Gastroesophageal sphincter (tissue), 4 donors: ENCODE measurements at regions not wholly inside any gene's neighbourhood (a gene's known extent, or its start where the extent isn't known, plus 50 kb on each side); places are given as distances from the start of the nearest gene placed in this dataset.
A peak's percentile ranks its signal among the peaks of the same experiment; 100 is the strongest.

Source experiments
- ATAC-seq: fragments of 150-250 bp; one replicate; pipeline ENCODE4 v1.9.1; 2016; ENCODE audit warnings: mild to moderate bottlenecking, moderate library complexity
- H3K27ac ChIP-seq, 4 donors: fragments of 200-600 bp; sonication (generic) in 3 of 4; 1 replicate in 3 of 4; 2 replicates in 1 of 4; pipeline ENCODE4 v1.5.1; 2016 to 2019
- H3K27me3 ChIP-seq: fragments of 200-600 bp; sonication (generic); one replicate; pipeline ENCODE4 v1.5.1; 2019
- H3K36me3 ChIP-seq, 2 donors: fragments of 200-600 bp; sonication (generic); one replicate each; pipeline ENCODE4 v1.5.1; 2019; ENCODE audit warnings: control low read depth in 1 of 2
- H3K4me1 ChIP-seq, 3 donors: fragments of 200-600 bp; sonication (generic); 1 replicate in 2 of 3; 2 replicates in 1 of 3; pipeline ENCODE4 v1.5.1; 2016 to 2019; ENCODE audit warnings: control low read depth in 2 of 3
- H3K4me3 ChIP-seq, 2 donors: fragments of 200-600 bp; sonication (generic); one replicate each; pipeline ENCODE4 v1.5.1; 2019; ENCODE audit warnings: mild to moderate bottlenecking in 1 of 2, moderate library complexity in 1 of 2
- H3K9me3 ChIP-seq, 3 donors: fragments of 200-600 bp; sonication (generic); one replicate each; pipeline ENCODE4 v1.5.1; 2017 to 2019; ENCODE audit warnings: control low read depth in 2 of 3
- EP300 ChIP-seq: sonication (generic); formaldehyde crosslinking; IDR thresholded peaks from one replicate; pipeline ENCODE4 v1.6.1; 2017; ENCODE audit warnings: antibody characterized with exemption, mild to moderate bottlenecking
- POLR2A ChIP-seq, 2 donors: fragments of 450-650 bp; IDR thresholded peaks; one replicate each; pipeline ENCODE4 v1.6.1; 2017; ENCODE audit warnings: antibody characterized with exemption in 2 of 2, mild to moderate bottlenecking in 2 of 2, moderate library complexity in 1 of 2
- POLR2AphosphoS5 ChIP-seq: sonication (generic); formaldehyde crosslinking; IDR thresholded peaks from one replicate; pipeline ENCODE4 v1.6.1; 2017; ENCODE audit warnings: antibody characterized with exemption
- WGBS, 2 donors: methylation state at CpG; one replicate each; pipeline ENCODE4 v1.1.5; 2018; ENCODE audit warnings: low coverage in 1 of 2; 5-methylcytosine and 5-hydroxymethylcytosine counted together
- TF ChIP-seq, protein P1 (sequence below), 4 experiments: fragments of 200-600 bp in 2 of 4; fragments of 450-650 bp in 2 of 4; sonication (generic) in 1 of 4; IDR thresholded peaks; one replicate each; pipeline ENCODE4 v1.5.1; 2017 to 2019; ENCODE audit warnings: antibody characterized with exemption in 4 of 4, mild to moderate bottlenecking in 2 of 4, moderate library complexity in 2 of 4

- H3K27me3 ChIP-seq, result no peaks in the 10 kb centered on the region
- no peak overlapping the region for H3K27ac ChIP-seq
- 60 to 89% methylated on average over 4 of the region's 4 CpGs for WGBS, 2 donors
- no peaks in the 10 kb centered on the region for H3K4me1 ChIP-seq
- no peaks in the 10 kb centered on the region for H3K9me3 ChIP-seq
- TF ChIP-seq, protein P1, sequence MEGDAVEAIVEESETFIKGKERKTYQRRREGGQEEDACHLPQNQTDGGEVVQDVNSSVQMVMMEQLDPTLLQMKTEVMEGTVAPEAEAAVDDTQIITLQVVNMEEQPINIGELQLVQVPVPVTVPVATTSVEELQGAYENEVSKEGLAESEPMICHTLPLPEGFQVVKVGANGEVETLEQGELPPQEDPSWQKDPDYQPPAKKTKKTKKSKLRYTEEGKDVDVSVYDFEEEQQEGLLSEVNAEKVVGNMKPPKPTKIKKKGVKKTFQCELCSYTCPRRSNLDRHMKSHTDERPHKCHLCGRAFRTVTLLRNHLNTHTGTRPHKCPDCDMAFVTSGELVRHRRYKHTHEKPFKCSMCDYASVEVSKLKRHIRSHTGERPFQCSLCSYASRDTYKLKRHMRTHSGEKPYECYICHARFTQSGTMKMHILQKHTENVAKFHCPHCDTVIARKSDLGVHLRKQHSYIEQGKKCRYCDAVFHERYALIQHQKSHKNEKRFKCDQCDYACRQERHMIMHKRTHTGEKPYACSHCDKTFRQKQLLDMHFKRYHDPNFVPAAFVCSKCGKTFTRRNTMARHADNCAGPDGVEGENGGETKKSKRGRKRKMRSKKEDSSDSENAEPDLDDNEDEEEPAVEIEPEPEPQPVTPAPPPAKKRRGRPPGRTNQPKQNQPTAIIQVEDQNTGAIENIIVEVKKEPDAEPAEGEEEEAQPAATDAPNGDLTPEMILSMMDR (IDR thresholded peaks at IDR 0.05), result no peak
- no peak for TF ChIP-seq POLR2A (IDR thresholded peaks at IDR 0.05)
- no peak for TF ChIP-seq POLR2AphosphoS5
- TF ChIP-seq EP300, result no peak
- no peak overlapping the region for H3K4me3 ChIP-seq
- H3K36me3 ChIP-seq, result no peaks in the 10 kb centered on the region
- ATAC-seq, result no peak
Measured at GRCh38 chr13:44803390-44803789, 185.9 kb downstream of the NUFIP1 start.

DNA sequence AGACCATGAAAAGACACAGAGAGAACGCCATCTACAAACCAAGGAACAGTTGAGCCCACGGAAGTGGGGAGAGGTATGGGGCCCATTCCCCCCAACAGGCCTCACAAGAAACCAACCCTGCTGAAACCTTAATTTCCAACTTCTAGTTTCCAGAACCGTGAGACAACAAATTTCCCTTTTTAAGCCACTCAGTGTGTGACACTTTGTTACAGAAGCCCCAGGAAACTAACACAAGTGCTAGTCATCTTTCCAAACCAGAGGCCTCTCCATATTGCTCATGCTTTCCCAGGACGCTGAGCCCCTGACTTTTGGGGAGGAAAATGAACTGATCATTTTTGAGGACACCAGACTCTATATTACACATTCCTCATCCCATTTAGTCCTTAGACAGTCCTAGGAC lies 186.8 kb downstream of the NUFIP1 start:
- H3K4me1 ChIP-seq, result no peaks in the 10 kb centered on the region
- H3K27me3 ChIP-seq, result no peaks in the 10 kb centered on the region
- WGBS, 2 donors, result 83 to 91% methylated on average over 3 to 4 of the region's 4 CpGs
- H3K4me3 ChIP-seq, result no peak overlapping the region
- H3K9me3 ChIP-seq, result no peaks in the 10 kb centered on the region
- no peaks in the 10 kb centered on the region for H3K36me3 ChIP-seq
- H3K27ac ChIP-seq, result no peak overlapping the region
- no peak for TF ChIP-seq POLR2A (IDR thresholded peaks at IDR 0.05)
- no peak for TF ChIP-seq EP300
- no peak for TF ChIP-seq POLR2AphosphoS5
- TF ChIP-seq, protein P1 (IDR thresholded peaks at IDR 0.05), result no peak
- no peak for ATAC-seq

DNA sequence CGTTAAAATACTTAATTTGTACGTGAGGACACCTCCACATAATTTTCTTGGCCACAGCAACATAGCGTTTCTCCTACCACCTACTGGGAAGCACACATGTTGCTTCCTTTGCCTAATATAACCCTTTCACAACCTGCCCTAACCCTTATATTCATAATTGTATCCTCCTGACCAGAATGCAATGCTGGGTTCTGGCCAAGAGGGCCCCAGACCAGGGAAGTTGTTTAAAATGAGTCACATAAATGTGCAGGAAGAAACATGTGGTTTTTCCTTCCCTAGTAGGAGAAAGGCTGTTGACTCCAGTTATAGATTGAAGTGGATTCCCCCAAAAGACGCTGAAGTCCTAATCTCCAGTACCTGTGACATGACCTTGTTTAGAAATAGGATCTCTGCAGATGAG lies 187.3 kb downstream of the NUFIP1 start:
- Histone ChIP-seq H3K27me3 (no peaks in the 10 kb centered on the region), H3K9me3 (no peaks in the 10 kb centered on the region), H3K4me3 (no peak overlapping the region), H3K27ac (no peak overlapping the region), H3K36me3 (no peaks in the 10 kb centered on the region), H3K4me1 (no peaks in the 10 kb centered on the region)
- TF ChIP-seq, protein P1 (IDR thresholded peaks at IDR 0.05), result no peak
- TF ChIP-seq POLR2A (IDR thresholded peaks at IDR 0.05), result no peak
- no peak for TF ChIP-seq POLR2AphosphoS5
- no peak for TF ChIP-seq EP300
- ATAC-seq, result no peak
- WGBS, 2 donors, result 60 to 78% methylated on average over 4 of the region's 4 CpGs

DNA sequence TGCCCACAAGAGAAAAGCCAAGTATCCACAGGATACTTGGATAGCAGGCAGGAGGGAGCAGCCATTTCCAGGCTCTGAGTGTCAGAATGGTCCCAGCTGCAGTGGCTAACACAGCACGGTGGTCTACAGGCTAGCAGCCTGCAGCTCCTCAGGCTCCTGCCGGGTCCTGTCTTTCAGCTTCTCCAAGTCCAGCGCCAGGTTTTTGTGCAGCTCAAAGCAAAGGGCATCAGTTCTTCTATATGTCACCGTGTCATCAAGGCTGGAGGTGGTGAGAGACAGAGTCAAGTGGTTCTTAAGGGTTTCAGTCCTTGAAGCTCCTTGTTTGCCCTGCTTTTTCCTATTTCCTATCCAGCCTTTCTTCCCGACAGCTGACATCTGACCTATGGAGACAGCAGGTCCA lies 188.6 kb downstream of the NUFIP1 start:
- no peak for ATAC-seq
- Histone ChIP-seq H3K4me3 (no peak overlapping the region), H3K36me3 (no peaks in the 10 kb centered on the region), H3K4me1 (no peaks in the 10 kb centered on the region), H3K27me3 (no peaks in the 10 kb centered on the region), H3K27ac (no peak overlapping the region), H3K9me3 (no peaks in the 10 kb centered on the region)
- TF ChIP-seq POLR2AphosphoS5 (no peak), EP300 (no peak), POLR2A (IDR thresholded peaks at IDR 0.05) (no peak)
- TF ChIP-seq, protein P1 (IDR thresholded peaks at IDR 0.05), result no peak
- WGBS, 2 donors, result 86% methylated on average over 1 to 3 of the region's 5 CpGs

DNA sequence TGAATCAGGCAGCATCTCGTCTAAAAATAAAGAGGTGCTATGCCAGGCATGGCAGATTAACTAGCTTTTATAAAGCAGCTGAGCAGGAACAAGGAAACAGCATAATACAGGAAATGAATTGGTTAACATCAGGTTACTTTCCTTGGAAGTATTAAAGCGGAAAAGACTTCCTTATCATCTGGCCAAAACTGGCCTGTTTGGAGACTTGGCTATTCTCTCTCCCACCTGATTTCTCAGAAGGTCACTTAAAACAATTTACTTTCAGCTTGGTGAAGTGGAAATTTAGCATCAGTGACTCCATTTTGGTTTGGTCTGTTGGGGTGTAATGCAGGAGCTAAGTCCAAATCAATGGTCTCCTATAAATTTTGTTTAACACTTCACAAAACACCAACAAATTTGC lies 191.6 kb downstream of the NUFIP1 start:
- 69 to 82% methylated on average over 2 of the region's 2 CpGs for WGBS, 2 donors
- H3K4me3 ChIP-seq, result no peak overlapping the region

More for the DNA sequence above, 191.6 kb downstream of the NUFIP1 start:
- TF ChIP-seq EP300, result no peak
- TF ChIP-seq, protein P1 (IDR thresholded peaks at IDR 0.05), result no peak
- no peak for TF ChIP-seq POLR2AphosphoS5
- no peak for TF ChIP-seq POLR2A (IDR thresholded peaks at IDR 0.05)
- Histone ChIP-seq H3K4me1 (no peaks in the 10 kb centered on the region), H3K27me3 (no peaks in the 10 kb centered on the region), H3K36me3 (no peaks in the 10 kb centered on the region), H3K9me3 (no peaks in the 10 kb centered on the region), H3K27ac (peak overlapping the region in 1 of 4 donors; percentile 1)
- ATAC-seq, result no peak
